ENCODE measurements at regions not wholly inside any gene's neighbourhood (a gene's known extent, or its start where the extent isn't known, plus 50 kb on each side); places are given as distances from the start of the nearest gene placed in this dataset.

- DNase-seq (ENCODE audit: low read depth): no peak
- H3K4me3 ChIP-seq (ENCODE audit: control insufficient read depth, low read depth, low read length): no peak overlapping the region
- no peak for TF ChIP-seq CTCF (IDR thresholded peaks at IDR 0.05; ENCODE audit: control insufficient read depth, insufficient read depth, low read depth, low read length, missing control alignments)
These were observed 573.3 kb downstream of the PTPRU start for GRCh38 chr1:29809446-29810120.

DNA sequence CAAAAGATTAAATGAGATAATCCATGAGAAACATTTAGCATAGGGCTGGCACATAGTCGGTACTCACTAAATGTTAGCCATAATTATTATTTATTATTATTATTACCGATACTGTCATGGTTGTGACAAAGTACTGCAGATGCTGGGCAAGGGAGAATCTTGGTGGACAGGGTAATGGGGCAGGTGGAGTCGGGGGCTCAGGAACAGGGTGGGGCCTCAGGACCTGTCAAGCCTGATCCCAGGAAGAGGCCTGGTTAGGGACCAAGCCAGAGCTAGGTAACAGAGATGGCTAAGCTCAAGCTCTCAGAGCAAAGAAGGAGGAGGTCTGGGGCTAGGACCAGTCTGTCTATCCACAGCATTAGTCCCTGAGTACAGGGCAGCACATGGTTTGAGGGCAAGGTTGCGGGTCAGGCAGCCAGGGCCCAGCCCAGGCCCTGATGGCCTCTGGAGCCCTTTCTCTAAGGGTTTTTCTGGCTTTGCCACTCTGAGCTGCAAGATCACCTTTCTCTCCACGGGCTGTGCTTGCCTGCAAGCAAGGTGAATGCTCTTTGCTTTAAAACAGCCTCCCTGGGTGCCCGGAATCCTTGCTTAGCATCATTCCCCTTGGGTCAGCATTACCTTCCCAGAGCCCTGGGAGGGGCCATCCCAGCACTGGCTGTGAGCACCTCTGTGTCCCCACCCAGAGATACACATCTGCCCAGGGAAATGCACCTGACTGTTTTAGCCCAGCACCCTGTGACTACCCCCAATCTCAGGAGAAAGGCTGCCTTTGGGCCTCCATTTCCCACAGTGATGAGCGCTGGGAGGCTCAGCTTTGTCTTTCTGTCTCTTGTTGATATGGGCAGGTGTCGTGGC is 572.0 kb downstream of the PTPRU start:
- TF ChIP-seq CTCF (IDR thresholded peaks at IDR 0.05; ENCODE audit: control insufficient read depth, insufficient read depth, low read depth, low read length, missing control alignments): no peak
- DNase-seq (ENCODE audit: low read depth): no peak
- no peak overlapping the region for H3K4me3 ChIP-seq (ENCODE audit: control insufficient read depth, low read depth, low read length)

DNA sequence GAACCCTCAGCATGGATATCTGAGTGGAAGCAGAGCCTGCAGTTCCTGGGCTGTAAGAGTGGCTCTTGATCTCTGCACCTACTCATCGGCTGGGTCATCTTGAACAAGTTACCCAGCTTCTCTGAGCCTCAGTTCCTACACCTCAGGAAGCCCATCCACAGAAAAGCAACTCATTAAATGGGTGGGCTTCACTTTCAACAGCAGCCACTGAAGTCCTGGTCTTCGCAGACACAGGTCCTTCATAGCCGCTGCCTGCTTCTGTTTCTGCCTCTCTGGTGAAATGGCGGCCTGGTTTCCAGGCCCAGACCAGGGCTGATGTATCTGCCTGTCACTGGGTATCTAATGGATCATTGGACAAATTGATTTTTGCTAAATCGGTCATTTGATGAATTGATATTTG is 571.4 kb downstream of the PTPRU start:
- H3K4me3 ChIP-seq (ENCODE audit: control insufficient read depth, low read depth, low read length): no peak overlapping the region
- no peak for DNase-seq (ENCODE audit: low read depth)
- TF ChIP-seq CTCF (IDR thresholded peaks at IDR 0.05; ENCODE audit: control insufficient read depth, insufficient read depth, low read depth, low read length, missing control alignments): no peak

- no peak overlapping the region for H3K4me3 ChIP-seq (ENCODE audit: control insufficient read depth, low read depth, low read length)
- no peak for DNase-seq (ENCODE audit: low read depth)
- no peak for TF ChIP-seq CTCF (IDR thresholded peaks at IDR 0.05; ENCODE audit: control insufficient read depth, insufficient read depth, low read depth, low read length, missing control alignments)
These were observed 570.5 kb downstream of the PTPRU start for GRCh38 chr1:29806646-29807319.

GRCh38 chr1:29805896-29806160 is 569.5 kb downstream of the PTPRU start:
- no peak for TF ChIP-seq CTCF (IDR thresholded peaks at IDR 0.05; ENCODE audit: control insufficient read depth, insufficient read depth, low read depth, low read length, missing control alignments)
- no peak overlapping the region for H3K4me3 ChIP-seq (ENCODE audit: control insufficient read depth, low read depth, low read length)
- no peak for DNase-seq (ENCODE audit: low read depth)

DNA sequence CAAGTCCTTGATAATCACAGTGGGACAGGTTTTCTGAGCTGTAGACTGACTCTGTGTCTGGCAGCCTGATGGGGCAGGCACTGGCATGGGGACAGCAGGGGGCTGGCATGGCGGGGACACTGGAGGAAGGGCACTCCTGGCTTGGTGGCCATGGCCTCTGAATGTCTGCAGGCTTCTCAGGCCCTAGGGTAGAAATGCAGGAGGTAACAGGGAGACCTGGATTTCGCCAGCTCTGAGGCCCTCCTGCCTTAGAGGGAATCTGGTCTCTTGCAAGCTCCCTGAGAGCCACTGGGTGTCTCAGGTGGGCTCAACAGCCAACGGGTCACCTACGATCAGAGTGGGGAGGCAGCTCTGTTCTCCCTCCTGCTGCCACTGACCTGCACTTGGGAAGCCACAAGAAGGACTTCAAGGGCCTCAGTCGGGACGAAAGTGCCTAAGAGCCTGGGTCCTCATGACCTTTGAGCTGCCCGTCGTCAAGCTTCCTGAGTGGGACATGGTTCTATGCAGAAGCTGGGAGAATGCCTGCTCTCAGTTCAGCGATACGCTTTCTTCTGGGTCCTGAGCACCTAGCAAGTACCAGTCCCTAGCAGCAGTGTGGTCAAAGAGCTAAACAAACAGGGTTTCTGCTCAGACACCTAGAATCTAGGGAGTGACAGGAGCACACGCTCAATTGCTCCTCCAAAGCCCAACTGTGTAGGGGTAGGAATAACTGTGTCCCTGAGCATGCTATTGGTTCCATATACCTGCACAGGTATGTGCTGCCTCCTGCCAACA is 569.0 kb downstream of the PTPRU start:
- no peak for DNase-seq (ENCODE audit: low read depth)
- H3K4me3 ChIP-seq (ENCODE audit: control insufficient read depth, low read depth, low read length): no peak overlapping the region
- no peak for TF ChIP-seq CTCF (IDR thresholded peaks at IDR 0.05; ENCODE audit: control insufficient read depth, insufficient read depth, low read depth, low read length, missing control alignments)

Measured in AG09309 (cell line).